Epithelial cell of esophagus (primary cell): ENCODE measurements at regions not wholly inside any gene's neighbourhood (a gene's known extent, or its start where the extent isn't known, plus 50 kb on each side); places are given as distances from the start of the nearest gene placed in this dataset.

Source experiments
- DNase-seq: peaks from one replicate; pipeline ENCODE4 v3.0.0; 2010; ENCODE audit warnings: low read depth
- H3K4me3 ChIP-seq: 2 replicates; pipeline ENCODE4 v1.5.1; 2011; ENCODE audit warnings: mild to moderate bottlenecking, low read length, control low read depth
- TF ChIP-seq, protein P1 (sequence below): IDR thresholded peaks from 2 replicates; pipeline ENCODE4 v1.5.1; 2011; ENCODE audit warnings: low read depth, mild to moderate bottlenecking, low read length, control low read depth, inconsistent platforms; ENCODE audit not compliant: insufficient read depth; ENCODE audit errors: missing control alignments

- TF ChIP-seq, protein P1, sequence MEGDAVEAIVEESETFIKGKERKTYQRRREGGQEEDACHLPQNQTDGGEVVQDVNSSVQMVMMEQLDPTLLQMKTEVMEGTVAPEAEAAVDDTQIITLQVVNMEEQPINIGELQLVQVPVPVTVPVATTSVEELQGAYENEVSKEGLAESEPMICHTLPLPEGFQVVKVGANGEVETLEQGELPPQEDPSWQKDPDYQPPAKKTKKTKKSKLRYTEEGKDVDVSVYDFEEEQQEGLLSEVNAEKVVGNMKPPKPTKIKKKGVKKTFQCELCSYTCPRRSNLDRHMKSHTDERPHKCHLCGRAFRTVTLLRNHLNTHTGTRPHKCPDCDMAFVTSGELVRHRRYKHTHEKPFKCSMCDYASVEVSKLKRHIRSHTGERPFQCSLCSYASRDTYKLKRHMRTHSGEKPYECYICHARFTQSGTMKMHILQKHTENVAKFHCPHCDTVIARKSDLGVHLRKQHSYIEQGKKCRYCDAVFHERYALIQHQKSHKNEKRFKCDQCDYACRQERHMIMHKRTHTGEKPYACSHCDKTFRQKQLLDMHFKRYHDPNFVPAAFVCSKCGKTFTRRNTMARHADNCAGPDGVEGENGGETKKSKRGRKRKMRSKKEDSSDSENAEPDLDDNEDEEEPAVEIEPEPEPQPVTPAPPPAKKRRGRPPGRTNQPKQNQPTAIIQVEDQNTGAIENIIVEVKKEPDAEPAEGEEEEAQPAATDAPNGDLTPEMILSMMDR: no peak
- peak; percentile 11 for DNase-seq
- H3K4me3 ChIP-seq: no peak overlapping the region
Observed at GRCh38 chr3:40801284-40801741, 276.6 kb downstream of the ZNF621 start.

- TF ChIP-seq, protein P1: no peak
- peak; percentile 44 for DNase-seq
- no peak overlapping the region for H3K4me3 ChIP-seq
Observed at GRCh38 chr3:40803311-40803710, 278.6 kb downstream of the ZNF621 start.

GRCh38 chr3:40805456-40805855, 280.7 kb downstream of the ZNF621 start:
- TF ChIP-seq, protein P1: no peak
- no peak overlapping the region for H3K4me3 ChIP-seq
- DNase-seq: no peak

DNA sequence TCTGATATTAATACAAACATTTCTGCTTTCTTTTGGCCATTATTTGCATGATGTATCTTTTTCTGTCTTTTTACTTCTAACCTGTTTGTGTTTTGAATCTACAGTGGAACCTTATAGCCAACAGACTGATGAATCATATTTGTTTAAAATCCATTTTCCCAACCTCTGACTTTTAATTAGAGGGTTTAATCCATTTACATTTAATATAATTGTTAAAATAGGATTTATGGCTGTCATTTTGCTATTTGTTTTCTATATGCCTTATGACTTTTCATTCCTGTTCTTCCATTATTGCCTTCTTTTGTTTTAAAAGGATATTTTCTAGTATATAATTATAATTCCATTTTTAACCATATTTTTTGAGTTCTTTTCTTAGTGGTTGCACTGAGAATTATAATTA, 286.1 kb downstream of the ZNF621 start:
- TF ChIP-seq, protein P1: no peak
- no peak for DNase-seq
- H3K4me3 ChIP-seq: no peak overlapping the region

GRCh38 chr3:40817017-40817416, 292.3 kb downstream of the ZNF621 start:
- DNase-seq: no peak
- TF ChIP-seq, protein P1: no peak
- no peak overlapping the region for H3K4me3 ChIP-seq

- TF ChIP-seq, protein P1: no peak
- no peak overlapping the region for H3K4me3 ChIP-seq
- DNase-seq: peak; percentile 54
Observed at GRCh38 chr3:40821315-40821714, 296.6 kb downstream of the ZNF621 start.

DNA sequence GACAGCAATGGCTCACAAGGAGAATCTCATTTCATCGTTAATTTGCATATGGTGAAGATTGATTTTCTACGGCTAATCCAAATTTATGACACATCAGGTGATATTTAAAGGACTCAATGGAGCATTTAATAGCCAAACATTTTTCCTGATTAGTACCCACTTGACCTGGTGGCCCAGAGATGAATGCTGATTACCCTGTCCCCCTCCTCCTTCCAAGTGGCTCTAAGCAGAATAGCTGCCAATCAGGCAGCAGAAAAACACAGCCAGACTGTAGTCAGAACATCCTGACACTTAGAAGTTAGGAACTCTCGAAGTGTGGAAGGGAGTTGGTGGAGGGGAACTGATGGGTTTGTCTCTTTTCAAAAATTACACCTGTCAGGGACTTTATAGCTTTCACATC, 302.5 kb downstream of the ZNF621 start:
- DNase-seq: no peak

More for the DNA sequence above, 302.5 kb downstream of the ZNF621 start:
- TF ChIP-seq, protein P1: no peak
- H3K4me3 ChIP-seq: no peak overlapping the region
